ENCODE measurements at regions not wholly inside any gene's neighbourhood (a gene's known extent, or its start where the extent isn't known, plus 50 kb on each side); places are given as distances from the start of the nearest gene placed in this dataset.

- Histone ChIP-seq H3K9me2 (replicated peaks; ENCODE audit: insufficient read depth, low read length) (no peaks in the 10 kb centered on the region), H4K20me1 (ENCODE audit: insufficient read depth, low read depth, low read length) (no peaks in the 10 kb centered on the region), H3K4me3 (ENCODE audit: low read length) (no peak overlapping the region), H3K9me3 (ENCODE audit: low read length) (peaks cover 8% of the 10 kb centered on the region), H3K9ac (ENCODE audit: low read length) (no peak overlapping the region), H3K4me2 (ENCODE audit: low read depth, low read length, poor library complexity, severe bottlenecking) (no peak overlapping the region), H2AFZ (ENCODE audit: low read length) (no peak overlapping the region), H3K27ac (ENCODE audit: low read length) (no peak overlapping the region), H3K36me3 (ENCODE audit: insufficient read depth, low read length) (no peaks in the 10 kb centered on the region), H3K27me3 (ENCODE audit: low read length) (no peaks in the 10 kb centered on the region), H3K4me1 (ENCODE audit: low read length) (no peaks in the 10 kb centered on the region), H3K79me2 (ENCODE audit: low read length) (no peaks in the 10 kb centered on the region)
- no peak for DNase-seq
These were observed 185.6 kb upstream of the FSTL5 start for GRCh38 chr4:162349395-162349794.

- no peak overlapping the region for H3K4me2 ChIP-seq (ENCODE audit: low read depth, low read length, poor library complexity, severe bottlenecking)
- no peaks in the 10 kb centered on the region for H3K27me3 ChIP-seq (ENCODE audit: low read length)
- peaks cover 16% of the 10 kb centered on the region for H3K9me3 ChIP-seq (ENCODE audit: low read length)
- H3K9ac ChIP-seq (ENCODE audit: low read length), result no peak overlapping the region
- no peak overlapping the region for H2AFZ ChIP-seq (ENCODE audit: low read length)
- no peaks in the 10 kb centered on the region for H4K20me1 ChIP-seq (ENCODE audit: insufficient read depth, low read depth, low read length)
- no peaks in the 10 kb centered on the region for H3K79me2 ChIP-seq (ENCODE audit: low read length)
- DNase-seq, result no peak
- no peaks in the 10 kb centered on the region for H3K9me2 ChIP-seq (replicated peaks; ENCODE audit: insufficient read depth, low read length)
- H3K36me3 ChIP-seq (ENCODE audit: insufficient read depth, low read length), result no peaks in the 10 kb centered on the region
- H3K4me3 ChIP-seq (ENCODE audit: low read length), result no peak overlapping the region
- no peak overlapping the region for H3K27ac ChIP-seq (ENCODE audit: low read length)
- H3K4me1 ChIP-seq (ENCODE audit: low read length), result no peaks in the 10 kb centered on the region
These were observed 184.0 kb upstream of the FSTL5 start for GRCh38 chr4:162347842-162348213.

- H3K9ac ChIP-seq (ENCODE audit: low read length), result no peak overlapping the region
- no peak overlapping the region for H2AFZ ChIP-seq (ENCODE audit: low read length)
- H3K4me3 ChIP-seq (ENCODE audit: low read length), result no peak overlapping the region
- H3K79me2 ChIP-seq (ENCODE audit: low read length), result no peaks in the 10 kb centered on the region
- H3K4me1 ChIP-seq (ENCODE audit: low read length), result no peaks in the 10 kb centered on the region
- H3K9me2 ChIP-seq (replicated peaks; ENCODE audit: insufficient read depth, low read length), result no peaks in the 10 kb centered on the region
- H4K20me1 ChIP-seq (ENCODE audit: insufficient read depth, low read depth, low read length), result no peaks in the 10 kb centered on the region
- H3K27ac ChIP-seq (ENCODE audit: low read length), result no peak overlapping the region
- no peaks in the 10 kb centered on the region for H3K27me3 ChIP-seq (ENCODE audit: low read length)
- peaks cover 16% of the 10 kb centered on the region for H3K9me3 ChIP-seq (ENCODE audit: low read length)
- no peak for DNase-seq
- H3K4me2 ChIP-seq (ENCODE audit: low read depth, low read length, poor library complexity, severe bottlenecking), result no peak overlapping the region
- H3K36me3 ChIP-seq (ENCODE audit: insufficient read depth, low read length), result no peaks in the 10 kb centered on the region
These were observed 183.5 kb upstream of the FSTL5 start for GRCh38 chr4:162347156-162347841.

GRCh38 chr4:162343967-162344366 lies 180.2 kb upstream of the FSTL5 start:
- Histone ChIP-seq H4K20me1 (ENCODE audit: insufficient read depth, low read depth, low read length) (no peaks in the 10 kb centered on the region), H3K36me3 (ENCODE audit: insufficient read depth, low read length) (no peaks in the 10 kb centered on the region), H2AFZ (ENCODE audit: low read length) (no peak overlapping the region), H3K27ac (ENCODE audit: low read length) (no peak overlapping the region), H3K79me2 (ENCODE audit: low read length) (no peaks in the 10 kb centered on the region), H3K9me2 (replicated peaks; ENCODE audit: insufficient read depth, low read length) (no peaks in the 10 kb centered on the region), H3K9ac (ENCODE audit: low read length) (no peak overlapping the region), H3K4me1 (ENCODE audit: low read length) (no peaks in the 10 kb centered on the region), H3K4me2 (ENCODE audit: low read depth, low read length, poor library complexity, severe bottlenecking) (no peak overlapping the region), H3K9me3 (ENCODE audit: low read length) (peaks cover 14% of the 10 kb centered on the region), H3K27me3 (ENCODE audit: low read length) (no peaks in the 10 kb centered on the region), H3K4me3 (ENCODE audit: low read length) (no peak overlapping the region)
- DNase-seq, result no peak

- H3K4me2 ChIP-seq (ENCODE audit: low read depth, low read length, poor library complexity, severe bottlenecking), result no peak overlapping the region
- no peaks in the 10 kb centered on the region for H3K36me3 ChIP-seq (ENCODE audit: insufficient read depth, low read length)
- H4K20me1 ChIP-seq (ENCODE audit: insufficient read depth, low read depth, low read length), result no peaks in the 10 kb centered on the region
- no peaks in the 10 kb centered on the region for H3K27me3 ChIP-seq (ENCODE audit: low read length)
- no peaks in the 10 kb centered on the region for H3K9me2 ChIP-seq (replicated peaks; ENCODE audit: insufficient read depth, low read length)
- H3K9ac ChIP-seq (ENCODE audit: low read length), result no peak overlapping the region
- H3K79me2 ChIP-seq (ENCODE audit: low read length), result no peaks in the 10 kb centered on the region
- no peak overlapping the region for H3K4me3 ChIP-seq (ENCODE audit: low read length)
- no peak overlapping the region for H3K27ac ChIP-seq (ENCODE audit: low read length)
- peaks cover 23% of the 10 kb centered on the region for H3K9me3 ChIP-seq (ENCODE audit: low read length)
- H2AFZ ChIP-seq (ENCODE audit: low read length), result no peak overlapping the region
- DNase-seq, result no peak
- H3K4me1 ChIP-seq (ENCODE audit: low read length), result no peaks in the 10 kb centered on the region
These were observed 177.7 kb upstream of the FSTL5 start for GRCh38 chr4:162341533-162341932.

- no peaks in the 10 kb centered on the region for H3K4me1 ChIP-seq (ENCODE audit: low read length)
- no peaks in the 10 kb centered on the region for H3K79me2 ChIP-seq (ENCODE audit: low read length)
- no peaks in the 10 kb centered on the region for H3K9me2 ChIP-seq (replicated peaks; ENCODE audit: insufficient read depth, low read length)
- no peak overlapping the region for H3K27ac ChIP-seq (ENCODE audit: low read length)
- H3K9me3 ChIP-seq (ENCODE audit: low read length), result peaks cover 42% of the 10 kb centered on the region
- H3K4me3 ChIP-seq (ENCODE audit: low read length), result no peak overlapping the region
- H3K36me3 ChIP-seq (ENCODE audit: insufficient read depth, low read length), result no peaks in the 10 kb centered on the region
- H3K4me2 ChIP-seq (ENCODE audit: low read depth, low read length, poor library complexity, severe bottlenecking), result no peak overlapping the region
- no peaks in the 10 kb centered on the region for H3K27me3 ChIP-seq (ENCODE audit: low read length)
- no peaks in the 10 kb centered on the region for H4K20me1 ChIP-seq (ENCODE audit: insufficient read depth, low read depth, low read length)
- H3K9ac ChIP-seq (ENCODE audit: low read length), result no peak overlapping the region
- no peak overlapping the region for H2AFZ ChIP-seq (ENCODE audit: low read length)
- DNase-seq, result no peak
These were observed 160.1 kb upstream of the FSTL5 start for GRCh38 chr4:162323919-162324318.

- no peaks in the 10 kb centered on the region for H3K9me2 ChIP-seq (replicated peaks; ENCODE audit: insufficient read depth, low read length)
These were observed 158.3 kb upstream of the FSTL5 start for GRCh38 chr4:162322054-162322453.

GRCh38 chr4:162285753-162286152 lies 122.0 kb upstream of the FSTL5 start:
- Histone ChIP-seq H3K4me3 (ENCODE audit: low read length) (no peak overlapping the region), H3K9me2 (replicated peaks; ENCODE audit: insufficient read depth, low read length) (no peaks in the 10 kb centered on the region), H3K9ac (ENCODE audit: low read length) (no peak overlapping the region), H3K27ac (ENCODE audit: low read length) (no peak overlapping the region), H3K27me3 (ENCODE audit: low read length) (no peaks in the 10 kb centered on the region), H3K9me3 (ENCODE audit: low read length) (peaks cover 59% of the 10 kb centered on the region), H3K79me2 (ENCODE audit: low read length) (no peaks in the 10 kb centered on the region), H2AFZ (ENCODE audit: low read length) (no peak overlapping the region), H4K20me1 (ENCODE audit: insufficient read depth, low read depth, low read length) (no peaks in the 10 kb centered on the region), H3K36me3 (ENCODE audit: insufficient read depth, low read length) (no peaks in the 10 kb centered on the region), H3K4me1 (ENCODE audit: low read length) (no peaks in the 10 kb centered on the region), H3K4me2 (ENCODE audit: low read depth, low read length, poor library complexity, severe bottlenecking) (no peak overlapping the region)
- no peak for DNase-seq

More at GRCh38 chr4:162322054-162322453, 158.3 kb upstream of the FSTL5 start:
- H3K9ac ChIP-seq (ENCODE audit: low read length), result no peak overlapping the region
- H3K27me3 ChIP-seq (ENCODE audit: low read length), result no peaks in the 10 kb centered on the region
- no peaks in the 10 kb centered on the region for H4K20me1 ChIP-seq (ENCODE audit: insufficient read depth, low read depth, low read length)
- no peak for DNase-seq
- no peak overlapping the region for H3K27ac ChIP-seq (ENCODE audit: low read length)
- H3K4me2 ChIP-seq (ENCODE audit: low read depth, low read length, poor library complexity, severe bottlenecking), result no peak overlapping the region
- H3K4me3 ChIP-seq (ENCODE audit: low read length), result no peak overlapping the region
- H2AFZ ChIP-seq (ENCODE audit: low read length), result no peak overlapping the region
- H3K79me2 ChIP-seq (ENCODE audit: low read length), result no peaks in the 10 kb centered on the region
- H3K4me1 ChIP-seq (ENCODE audit: low read length), result no peaks in the 10 kb centered on the region
- H3K9me3 ChIP-seq (ENCODE audit: low read length), result peaks cover 53% of the 10 kb centered on the region
- no peaks in the 10 kb centered on the region for H3K36me3 ChIP-seq (ENCODE audit: insufficient read depth, low read length)
